OCI-LY3 (cell line): ENCODE measurements at regions not wholly inside any gene's neighbourhood (a gene's known extent, or its start where the extent isn't known, plus 50 kb on each side); places are given as distances from the start of the nearest gene placed in this dataset.

ENCODE experiments used
- CTCF ChIP-seq: fragments of 200-600, 300-600 bp; sonication (generic); IDR thresholded peaks from 2 replicates; pipeline ENCODE4 v1.5.1; 2014; ENCODE audit warnings: antibody characterized with exemption, low read length, low read depth
- EZH2phosphoT487 ChIP-seq: fragments of 200-600 bp; shearing (Covaris generic); IDR thresholded peaks from 2 replicates; pipeline ENCODE4 v1.6.1; 2018; ENCODE audit warnings: antibody characterized with exemption, mixed run types, low read depth

- no peak for TF ChIP-seq CTCF
- TF ChIP-seq EZH2phosphoT487: no peak
Observed at GRCh38 chr12:42865282-42865681, 275.7 kb upstream of the PRICKLE1 start.
